Endothelial cell (in vitro differentiated cells): ENCODE measurements at regions not wholly inside any gene's neighbourhood (a gene's known extent, or its start where the extent isn't known, plus 50 kb on each side); places are given as distances from the start of the nearest gene placed in this dataset.

Source experiments
- DNase-seq: peaks from one replicate; pipeline ENCODE4 v3.0.0; 2021; ENCODE audit warnings: low spot score
- H3K27ac Mint-ChIP-seq: one replicate; pipeline ENCODE4 v1.8.0; 2021; ENCODE audit warnings: mixed read lengths, inconsistent platforms; ENCODE audit not compliant: unreplicated experiment
- H3K27me3 Mint-ChIP-seq: one replicate; pipeline ENCODE4 v1.8.0; 2021; ENCODE audit warnings: mild to moderate bottlenecking, moderate library complexity, mixed read lengths, inconsistent platforms; ENCODE audit not compliant: unreplicated experiment
- H3K36me3 Mint-ChIP-seq: one replicate; pipeline ENCODE4 v1.8.0; 2021; ENCODE audit warnings: mild to moderate bottlenecking, low read depth, mixed read lengths, inconsistent platforms; ENCODE audit not compliant: unreplicated experiment
- H3K4me1 Mint-ChIP-seq: one replicate; pipeline ENCODE4 v1.8.0; 2021; ENCODE audit warnings: mild to moderate bottlenecking, mixed read lengths, inconsistent platforms; ENCODE audit not compliant: unreplicated experiment
- H3K4me3 Mint-ChIP-seq: one replicate; pipeline ENCODE4 v1.8.0; 2021; ENCODE audit warnings: mild to moderate bottlenecking, mixed read lengths, inconsistent platforms; ENCODE audit not compliant: unreplicated experiment
- H3K9me3 Mint-ChIP-seq: one replicate; pipeline ENCODE4 v1.8.0; 2021; ENCODE audit warnings: mixed read lengths, inconsistent platforms; ENCODE audit not compliant: unreplicated experiment
- CTCF ChIP-seq: fragments of 200-600 bp; sonication (generic); IDR thresholded peaks from one replicate; pipeline ENCODE4 v1.5.0; 2021; ENCODE audit warnings: antibody characterized with exemption; ENCODE audit not compliant: unreplicated experiment

GRCh38 chr3:103166890-103167289 is 732.1 kb downstream of the ZPLD1 start:
- H3K36me3 Mint-ChIP-seq: no peaks in the 10 kb centered on the region
- no peak overlapping the region for H3K4me3 Mint-ChIP-seq
- H3K4me1 Mint-ChIP-seq: no peaks in the 10 kb centered on the region
- DNase-seq: no peak
- H3K9me3 Mint-ChIP-seq: no peaks in the 10 kb centered on the region
- H3K27me3 Mint-ChIP-seq: no peaks in the 10 kb centered on the region
- TF ChIP-seq CTCF: no peak
- H3K27ac Mint-ChIP-seq: no peak overlapping the region

DNA sequence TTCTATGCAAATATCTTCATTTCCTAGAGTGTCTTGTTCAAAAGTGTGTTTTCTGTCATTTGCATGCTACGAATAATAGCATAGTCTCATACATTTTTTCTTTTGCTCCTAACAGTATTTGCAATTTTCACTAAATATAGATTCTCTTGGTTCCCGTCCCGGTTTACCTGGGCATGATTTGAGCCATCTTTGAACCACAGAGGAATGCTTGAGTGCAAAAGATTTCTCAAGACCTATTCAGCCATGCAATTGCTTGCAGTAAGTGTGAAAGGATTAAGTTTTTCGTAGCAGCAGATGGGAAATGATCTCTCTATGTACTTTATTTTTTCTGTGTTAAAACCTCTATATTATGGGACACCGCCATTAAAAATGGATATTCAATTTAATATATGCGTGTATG is 733.0 kb downstream of the ZPLD1 start:
- no peaks in the 10 kb centered on the region for H3K4me1 Mint-ChIP-seq
- H3K27ac Mint-ChIP-seq: no peak overlapping the region
- no peak overlapping the region for H3K4me3 Mint-ChIP-seq
- no peaks in the 10 kb centered on the region for H3K36me3 Mint-ChIP-seq
- DNase-seq: no peak
- no peaks in the 10 kb centered on the region for H3K27me3 Mint-ChIP-seq
- no peak for TF ChIP-seq CTCF
- no peaks in the 10 kb centered on the region for H3K9me3 Mint-ChIP-seq

DNA sequence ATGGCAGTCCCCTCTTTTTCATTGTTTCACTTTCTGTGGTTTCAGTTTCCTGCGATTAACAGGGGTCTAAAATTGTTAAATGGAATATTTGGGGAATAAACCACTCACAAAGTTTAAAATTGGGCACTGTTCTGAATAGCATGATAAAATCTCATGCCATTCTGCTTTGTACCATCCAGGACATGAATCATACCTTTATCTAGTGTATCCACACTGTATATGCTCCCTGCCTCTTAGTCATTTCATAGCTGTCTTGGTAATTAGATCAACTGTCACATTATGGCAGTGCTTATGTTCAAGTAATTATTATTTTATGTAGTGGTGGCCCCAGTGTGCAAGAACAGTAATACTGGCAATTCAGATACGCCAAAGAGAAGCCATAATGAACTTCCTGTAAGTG is 734.5 kb downstream of the ZPLD1 start:
- no peaks in the 10 kb centered on the region for H3K27me3 Mint-ChIP-seq
- H3K36me3 Mint-ChIP-seq: no peaks in the 10 kb centered on the region
- H3K27ac Mint-ChIP-seq: no peak overlapping the region
- no peak for TF ChIP-seq CTCF
- DNase-seq: no peak
- no peaks in the 10 kb centered on the region for H3K9me3 Mint-ChIP-seq
- no peaks in the 10 kb centered on the region for H3K4me1 Mint-ChIP-seq
- no peak overlapping the region for H3K4me3 Mint-ChIP-seq

GRCh38 chr3:103170651-103171050 is 735.8 kb downstream of the ZPLD1 start:
- no peak overlapping the region for H3K4me3 Mint-ChIP-seq
- no peaks in the 10 kb centered on the region for H3K9me3 Mint-ChIP-seq
- no peaks in the 10 kb centered on the region for H3K36me3 Mint-ChIP-seq
- no peak for TF ChIP-seq CTCF
- no peaks in the 10 kb centered on the region for H3K4me1 Mint-ChIP-seq
- H3K27ac Mint-ChIP-seq: no peak overlapping the region
- DNase-seq: no peak
- no peaks in the 10 kb centered on the region for H3K27me3 Mint-ChIP-seq

DNA sequence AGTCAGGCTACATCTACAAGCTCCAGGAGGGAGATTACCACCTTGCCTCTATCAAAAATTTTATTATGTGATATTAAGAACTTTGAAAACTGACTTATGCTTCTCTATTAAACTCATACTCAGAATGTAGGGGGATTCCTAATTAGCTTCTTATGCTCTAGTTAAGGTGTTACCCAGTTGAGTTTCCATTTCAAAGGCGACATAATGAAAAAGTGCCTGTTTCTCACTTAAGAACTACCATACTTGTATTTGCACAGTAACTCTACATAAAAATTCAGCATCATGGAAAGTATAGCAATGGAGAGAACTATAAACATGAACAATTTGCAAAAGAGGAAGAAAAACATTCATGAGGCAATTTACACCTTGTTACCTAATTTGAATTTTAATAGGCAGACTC is 739.1 kb downstream of the ZPLD1 start:
- no peak overlapping the region for H3K4me3 Mint-ChIP-seq
- no peak for TF ChIP-seq CTCF
- H3K36me3 Mint-ChIP-seq: no peaks in the 10 kb centered on the region
- H3K27ac Mint-ChIP-seq: no peak overlapping the region
- no peak for DNase-seq
- no peaks in the 10 kb centered on the region for H3K4me1 Mint-ChIP-seq
- H3K9me3 Mint-ChIP-seq: no peaks in the 10 kb centered on the region
- H3K27me3 Mint-ChIP-seq: peaks cover 1% of the 10 kb centered on the region
